Fibroblast of skin of left quadriceps (primary cell): ENCODE measurements at regions not wholly inside any gene's neighbourhood (a gene's known extent, or its start where the extent isn't known, plus 50 kb on each side); places are given as distances from the start of the nearest gene placed in this dataset.
"Not testable (repeated sequence)": the region's sequence is repeated elsewhere in the genome, so short reads cannot be mapped to it uniquely, and the experiment has no call there.

Source experiments
- DNase-seq, 2 experiments: peaks; one replicate each; pipeline ENCODE4 v3.0.0-alpha.2; 2013; ENCODE audit warnings: low read depth in 2 of 2

DNA sequence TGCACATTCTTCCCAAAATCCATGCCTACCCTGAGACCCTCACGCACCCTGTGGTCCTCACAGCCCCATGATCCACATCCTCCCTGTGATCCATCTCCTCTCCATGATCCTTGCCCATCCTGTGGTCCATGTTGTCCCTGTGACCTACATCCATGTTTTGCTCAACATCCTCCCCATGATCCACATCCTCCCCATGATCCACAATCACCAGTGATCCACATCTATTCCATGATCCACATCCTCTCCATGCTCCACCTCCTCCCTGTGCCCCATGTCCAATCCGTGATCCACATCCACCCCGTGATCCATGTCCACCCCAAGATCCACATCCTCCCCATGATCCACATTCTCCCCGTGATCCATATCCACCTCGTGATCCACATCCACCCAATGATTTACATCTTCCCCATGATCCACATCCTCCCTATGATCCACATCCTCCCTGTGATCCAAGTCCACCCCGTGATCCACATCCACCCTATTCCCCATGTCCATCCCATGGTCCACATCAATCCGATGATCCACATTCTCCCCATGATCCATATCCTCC is 281.2 kb downstream of the MYCN start:
- DNase-seq = no peak

DNA sequence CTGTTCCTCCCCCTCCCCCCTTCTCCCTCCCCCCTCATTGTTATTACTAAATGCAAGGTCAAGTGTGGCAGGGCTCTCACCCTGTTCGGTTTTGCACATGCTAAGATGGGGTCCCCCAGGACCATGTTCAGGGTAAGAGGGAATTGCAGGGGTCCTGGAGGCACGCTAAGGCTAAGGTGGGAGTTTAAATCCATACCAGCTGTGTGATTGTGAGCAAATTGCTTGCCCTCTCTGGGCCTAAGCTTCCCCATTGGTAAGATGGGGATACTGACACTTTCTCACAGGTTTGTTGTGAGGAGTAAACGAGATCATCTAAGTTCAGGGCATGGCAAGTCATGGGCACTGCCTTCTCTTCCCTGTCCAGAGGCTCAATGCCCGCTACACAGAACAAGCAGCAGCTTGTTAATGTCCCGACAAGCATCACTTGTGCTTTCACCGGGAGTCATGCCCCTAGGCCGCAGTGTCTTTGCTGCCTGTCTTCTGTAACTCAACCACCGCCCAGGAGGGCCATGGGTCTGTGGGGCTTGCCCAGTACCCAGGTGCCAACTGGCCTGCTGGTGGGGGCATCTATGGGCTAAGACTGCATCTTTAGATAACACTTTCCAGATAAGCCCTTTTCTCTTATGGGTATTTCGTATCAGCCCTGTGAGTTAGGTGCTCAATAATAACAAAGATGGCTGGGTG is 279.1 kb downstream of the MYCN start:
- no peak for DNase-seq

DNA sequence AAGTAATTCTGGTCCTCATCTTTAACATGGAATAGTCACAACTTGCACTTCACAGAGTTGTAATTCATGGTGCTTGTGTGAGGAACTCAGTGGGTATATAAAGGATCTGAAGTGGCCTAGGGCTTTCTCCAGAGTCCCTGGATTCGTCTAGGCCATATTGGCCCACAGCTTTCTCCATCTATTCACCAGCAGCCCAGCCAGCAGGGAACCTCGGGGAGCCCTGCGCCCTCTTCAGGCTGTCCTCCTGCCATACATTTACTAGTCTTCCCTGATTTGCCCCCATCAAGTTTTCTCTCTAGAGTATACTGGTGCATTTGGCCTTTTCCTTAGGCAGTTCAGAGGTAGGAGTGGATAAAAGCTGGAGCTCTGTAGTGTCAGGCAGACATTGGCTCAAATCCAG is 278.3 kb downstream of the MYCN start:
- DNase-seq = no peak

DNA sequence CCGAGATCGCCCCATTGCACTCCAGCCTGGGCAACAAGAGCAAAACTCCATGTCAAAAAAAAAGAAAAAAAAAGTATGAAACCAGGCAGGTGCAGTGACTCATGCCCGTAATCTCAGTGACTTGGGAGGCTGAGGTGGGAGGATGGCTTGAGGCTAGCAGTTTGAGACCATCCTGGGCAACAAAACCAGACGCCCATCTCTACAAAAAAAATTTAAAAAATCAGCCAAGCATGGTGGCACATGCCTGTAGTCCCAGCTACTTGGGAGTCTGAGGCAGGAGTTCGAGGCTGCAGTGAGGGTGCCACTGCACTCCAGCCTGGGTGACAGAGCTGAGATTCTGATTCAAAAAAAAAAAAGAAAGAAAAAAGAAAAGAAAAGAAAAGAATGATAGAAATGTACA is 277.8 kb downstream of the MYCN start:
- no peak for DNase-seq

DNA sequence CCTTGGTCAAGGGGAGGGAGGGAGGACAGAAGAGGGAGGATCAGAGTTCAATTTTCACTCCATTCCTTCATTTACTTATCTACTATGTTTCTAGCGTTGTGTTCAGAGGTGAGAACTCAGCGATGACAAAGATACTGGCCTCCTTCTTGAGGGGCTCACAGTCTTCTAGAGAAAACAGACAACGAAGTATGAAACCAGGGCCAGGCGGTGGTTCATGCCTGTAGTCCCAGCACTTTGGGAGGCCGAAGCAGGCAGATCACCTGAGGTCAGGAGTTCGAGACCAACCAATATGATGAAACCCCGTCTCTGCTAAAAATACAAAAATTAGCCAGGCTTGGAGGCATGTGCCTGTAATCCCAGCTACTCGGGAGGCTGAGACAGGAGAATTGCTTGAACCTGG is 277.4 kb downstream of the MYCN start:
- not testable (repeated sequence) for DNase-seq

DNA sequence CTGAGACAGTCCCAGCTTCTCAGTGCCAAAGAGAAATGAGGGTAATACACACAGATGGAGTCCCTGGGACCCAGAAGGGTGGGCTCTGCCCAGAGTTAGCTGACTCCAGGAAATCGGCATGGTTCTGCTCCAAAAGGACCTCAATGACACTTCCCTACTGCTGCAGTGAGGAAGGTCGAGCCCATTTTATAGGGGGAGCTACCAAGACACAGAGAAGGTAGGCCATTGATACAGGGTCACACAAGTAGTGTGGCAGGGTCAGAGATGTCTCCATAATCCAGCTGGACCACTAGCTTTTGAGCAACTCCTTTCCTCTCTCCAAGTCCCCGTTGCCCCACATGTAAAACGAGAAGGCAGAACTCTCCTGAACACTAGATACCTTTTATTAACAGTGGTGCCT is 276.9 kb downstream of the MYCN start:
- DNase-seq = no peak

DNA sequence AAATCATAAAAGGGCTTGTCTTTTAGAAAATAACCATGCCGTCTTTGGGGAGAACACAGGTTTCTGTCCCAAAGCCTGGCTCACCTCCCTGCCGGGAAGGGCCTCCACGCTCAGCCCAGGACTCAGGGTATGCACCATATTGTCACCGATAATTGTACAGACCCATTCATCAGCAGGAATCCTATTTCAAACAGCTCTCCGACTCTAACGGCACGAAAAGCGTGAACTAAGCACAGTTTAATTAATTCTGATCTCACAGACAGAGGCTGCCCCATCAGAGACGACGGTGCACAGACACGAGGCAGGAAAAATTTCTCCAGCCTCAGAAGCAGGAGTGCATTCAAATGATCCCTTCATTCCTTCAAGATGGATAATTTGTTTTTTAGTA is 276.2 kb downstream of the MYCN start:
- no peak for DNase-seq

DNA sequence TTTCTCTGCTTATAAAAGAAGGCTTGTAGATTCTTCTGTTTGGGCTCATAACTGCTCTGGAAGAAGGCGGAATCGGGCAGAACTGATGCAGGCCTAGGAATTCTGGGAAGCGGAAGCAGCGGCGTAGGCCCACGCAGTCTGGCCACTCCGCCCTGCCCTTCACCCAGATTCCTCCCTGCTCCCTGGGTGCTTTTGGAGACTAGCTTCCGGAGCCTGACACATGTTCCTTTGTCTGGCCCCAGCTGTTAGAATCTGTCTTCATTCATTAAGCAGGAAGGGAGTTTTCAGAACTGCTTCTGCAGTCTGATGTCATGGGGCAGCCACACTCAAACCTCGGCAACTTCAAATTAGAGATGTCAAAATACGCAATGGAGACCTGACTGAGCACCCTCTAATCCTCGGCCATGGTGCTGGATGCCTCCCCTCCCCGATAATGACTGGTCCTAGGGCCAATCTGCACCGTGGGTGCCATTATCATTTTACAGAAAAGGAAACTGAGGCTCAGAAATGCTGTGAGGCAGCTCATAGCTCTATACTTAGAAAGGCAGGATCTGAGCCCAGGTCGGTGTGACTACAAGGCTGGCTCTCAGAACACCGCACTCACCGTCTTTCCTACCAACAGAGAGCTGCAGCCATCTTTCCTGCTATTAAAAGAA is 275.7 kb downstream of the MYCN start:
- DNase-seq = no peak

DNA sequence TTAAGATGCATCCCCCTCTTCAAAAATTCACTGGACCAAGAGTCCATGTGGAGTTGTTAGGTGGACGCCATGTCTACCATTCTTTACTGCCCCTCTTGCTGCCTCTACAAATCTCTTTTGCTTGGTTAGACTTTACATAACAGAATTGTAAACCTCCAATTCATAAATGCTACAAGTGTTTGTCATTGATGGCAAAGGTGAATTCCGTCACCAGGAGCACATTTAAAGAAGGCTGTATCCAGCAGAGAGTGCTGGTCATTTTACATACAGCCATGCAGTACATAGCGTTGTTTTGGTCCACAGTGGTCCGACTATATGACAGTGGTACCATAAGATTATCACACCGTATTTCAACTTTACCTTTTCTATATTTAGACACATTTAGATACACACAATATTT is 274.5 kb downstream of the MYCN start:
- no peak for DNase-seq

DNA sequence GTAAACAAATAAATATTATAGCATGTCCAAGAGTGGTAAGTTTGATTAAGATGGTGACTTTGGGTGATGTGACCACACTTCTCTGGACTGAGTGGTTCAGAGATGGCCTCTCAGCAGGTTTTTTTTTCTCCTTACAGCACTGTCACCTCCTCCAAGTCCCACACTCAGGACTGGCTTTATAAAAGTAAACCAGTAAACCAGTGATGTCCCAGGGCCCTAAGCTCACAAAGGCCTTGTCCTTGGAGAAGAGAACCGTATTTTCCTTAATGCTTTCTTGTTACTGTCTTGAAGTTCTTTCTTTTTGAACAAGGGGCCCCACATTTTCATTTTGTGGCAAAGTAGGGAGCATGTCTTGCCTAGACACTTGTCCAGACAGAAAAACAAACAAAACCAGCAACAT is 274.0 kb downstream of the MYCN start:
- DNase-seq = no peak

DNA sequence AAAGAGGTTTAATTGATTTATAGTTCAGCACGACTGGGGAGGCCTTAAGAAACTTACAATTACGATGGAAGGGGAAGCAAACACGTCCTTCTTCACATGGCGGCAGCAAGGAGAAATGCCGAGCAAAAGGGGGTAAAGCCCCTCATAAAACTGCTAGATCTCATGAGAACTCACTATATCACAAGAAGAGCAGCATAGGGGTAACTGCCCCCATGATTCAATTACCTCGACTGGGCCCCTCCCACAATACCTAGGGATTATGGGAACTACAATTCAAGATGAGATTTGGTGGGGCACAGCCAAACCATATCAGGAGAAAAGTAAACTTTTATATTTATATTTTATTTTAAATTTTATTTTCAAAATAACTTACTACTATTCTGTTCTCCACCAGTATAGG is 272.0 kb downstream of the MYCN start:
- DNase-seq = no peak

DNA sequence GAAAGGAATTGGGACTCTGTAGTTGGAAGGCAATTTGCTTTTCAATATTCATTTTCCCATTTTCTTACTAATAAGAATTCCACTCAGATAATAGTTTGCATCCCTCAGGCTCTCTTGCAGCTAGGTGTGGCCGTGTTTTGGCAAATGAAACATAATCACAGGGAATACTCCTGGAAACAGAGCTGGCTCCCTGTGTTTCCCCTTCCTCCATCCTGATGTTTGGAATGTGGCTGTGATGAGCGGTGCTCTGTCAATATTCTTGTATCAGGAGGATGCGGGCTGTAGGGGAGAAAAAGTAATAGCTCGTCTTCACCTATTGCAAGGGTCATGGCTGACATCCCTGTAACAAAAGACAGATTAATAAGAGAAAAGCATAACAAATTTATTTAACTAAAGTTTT is 271.0 kb downstream of the MYCN start:
- no peak for DNase-seq

DNA sequence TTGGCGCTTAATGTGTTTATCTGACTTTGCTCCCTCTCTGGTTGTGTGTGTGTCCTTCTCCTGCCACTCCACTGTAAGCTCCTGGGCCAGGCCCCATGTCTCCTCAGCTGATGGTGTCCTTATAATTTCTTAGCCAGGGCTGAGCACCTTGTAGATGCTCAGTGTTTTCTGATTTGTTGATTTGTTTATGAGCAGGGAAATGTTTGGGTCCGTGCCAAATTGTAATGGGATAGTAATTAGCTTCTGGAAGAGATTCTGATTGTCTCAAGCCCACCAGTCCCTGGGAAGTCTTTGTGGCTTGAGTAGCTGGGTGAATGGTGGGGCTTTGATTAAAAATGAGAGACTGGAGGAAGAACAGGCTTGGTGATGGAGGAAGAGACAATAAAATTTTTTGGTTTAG is 270.5 kb downstream of the MYCN start:
- no peak for DNase-seq

DNA sequence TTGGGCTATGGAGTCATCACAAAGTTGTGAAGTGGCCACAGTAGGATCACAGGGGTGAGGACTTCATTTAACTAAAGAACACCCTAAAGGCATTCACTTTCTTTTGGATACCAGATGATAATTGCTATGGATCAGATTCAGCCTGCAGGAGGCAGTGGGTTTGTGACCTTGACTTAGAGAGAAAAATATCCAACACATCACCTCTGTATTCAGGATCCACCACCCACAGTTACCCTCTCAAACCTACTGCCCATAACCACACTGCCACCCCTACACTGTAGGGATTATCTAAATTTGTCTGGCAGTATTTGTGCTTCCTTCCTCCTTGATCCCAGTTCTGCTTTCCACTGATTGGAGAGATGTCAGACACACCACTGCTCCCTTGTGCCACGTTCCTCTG is 269.4 kb downstream of the MYCN start:
- DNase-seq = no peak

DNA sequence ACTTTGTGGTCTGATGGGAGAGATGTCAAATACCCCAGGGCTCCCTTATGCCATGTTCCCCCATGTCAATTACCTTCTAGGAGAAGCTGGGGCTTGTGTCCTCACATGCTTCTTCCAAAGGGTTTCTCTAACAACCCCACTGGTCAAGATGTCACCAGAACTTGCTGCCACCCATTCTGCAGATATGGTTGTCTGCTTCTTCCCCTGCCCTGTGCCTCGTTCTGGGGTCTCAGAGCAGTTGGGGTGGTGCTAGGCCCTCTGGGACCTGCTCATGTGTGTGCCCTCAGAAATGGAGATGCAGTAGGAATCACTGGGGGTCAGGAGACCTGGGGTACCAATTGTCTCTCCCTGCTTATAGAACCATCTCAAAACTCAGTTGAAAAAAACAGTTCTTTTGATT is 268.6 kb downstream of the MYCN start:
- no peak for DNase-seq

DNA sequence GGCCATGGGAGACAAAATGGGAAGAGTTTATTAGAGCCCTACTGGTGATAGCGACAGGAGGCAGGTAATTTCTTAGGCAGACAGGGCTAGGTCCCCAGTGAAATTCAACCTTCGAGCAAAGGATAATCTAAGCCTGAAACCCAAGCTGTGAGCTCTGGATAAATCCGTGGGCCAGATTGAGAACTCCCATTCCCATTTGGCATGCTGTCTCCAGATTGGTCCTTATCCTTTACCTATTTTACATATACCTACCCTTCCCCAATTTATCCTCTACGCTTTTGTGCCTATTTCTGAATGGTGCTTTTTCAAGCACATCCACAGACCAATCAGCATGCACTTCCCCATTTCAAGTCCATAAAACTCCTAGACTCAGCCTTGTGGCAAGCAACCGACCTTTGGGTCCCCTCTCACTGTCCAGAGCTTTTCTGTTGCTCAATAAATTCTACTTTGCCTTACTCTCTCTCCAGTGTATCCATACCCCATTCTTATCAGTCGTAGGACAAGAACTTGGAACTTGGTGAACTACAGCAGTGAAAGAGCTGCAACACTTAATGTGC is 268.0 kb downstream of the MYCN start:
- DNase-seq = no peak

DNA sequence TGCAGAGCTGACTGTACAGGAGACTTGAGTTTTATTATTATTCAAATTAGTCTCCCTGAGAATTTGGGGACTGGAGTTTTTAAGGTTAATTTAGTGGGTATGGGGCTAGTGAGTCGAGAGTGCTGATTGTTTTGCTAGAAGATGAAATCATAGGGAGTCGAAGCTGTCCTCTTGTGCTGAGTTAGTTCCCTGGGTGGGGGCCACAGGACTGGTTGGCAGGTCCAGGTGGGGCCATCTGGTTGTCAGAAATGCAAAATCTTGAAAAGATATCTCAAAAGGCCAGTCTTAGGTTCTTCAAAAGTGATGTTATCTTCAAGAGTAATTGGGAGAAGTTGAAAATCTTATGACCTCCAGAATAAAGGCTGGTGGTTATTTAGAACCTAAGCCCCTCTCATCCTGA is 267.3 kb downstream of the MYCN start:
- DNase-seq = no peak

DNA sequence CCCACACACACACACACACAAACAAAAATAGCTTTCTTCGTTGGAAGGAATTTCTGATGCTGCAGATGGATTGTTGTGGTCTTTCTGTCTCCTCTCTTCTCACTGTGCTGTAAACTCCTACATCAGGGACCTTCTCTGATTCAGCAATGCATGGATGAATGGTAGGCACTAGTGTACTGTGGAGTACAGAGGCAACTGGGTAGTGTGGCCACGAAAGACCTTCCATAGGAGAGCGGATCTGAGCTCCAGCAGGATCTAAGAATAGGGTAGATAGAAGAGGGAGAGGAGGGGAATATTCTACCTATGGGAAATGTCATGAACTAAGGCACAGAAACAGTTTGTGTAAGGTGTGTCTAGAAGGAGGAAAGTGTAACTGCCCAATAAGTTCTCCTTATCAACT is 266.8 kb downstream of the MYCN start:
- no peak for DNase-seq

DNA sequence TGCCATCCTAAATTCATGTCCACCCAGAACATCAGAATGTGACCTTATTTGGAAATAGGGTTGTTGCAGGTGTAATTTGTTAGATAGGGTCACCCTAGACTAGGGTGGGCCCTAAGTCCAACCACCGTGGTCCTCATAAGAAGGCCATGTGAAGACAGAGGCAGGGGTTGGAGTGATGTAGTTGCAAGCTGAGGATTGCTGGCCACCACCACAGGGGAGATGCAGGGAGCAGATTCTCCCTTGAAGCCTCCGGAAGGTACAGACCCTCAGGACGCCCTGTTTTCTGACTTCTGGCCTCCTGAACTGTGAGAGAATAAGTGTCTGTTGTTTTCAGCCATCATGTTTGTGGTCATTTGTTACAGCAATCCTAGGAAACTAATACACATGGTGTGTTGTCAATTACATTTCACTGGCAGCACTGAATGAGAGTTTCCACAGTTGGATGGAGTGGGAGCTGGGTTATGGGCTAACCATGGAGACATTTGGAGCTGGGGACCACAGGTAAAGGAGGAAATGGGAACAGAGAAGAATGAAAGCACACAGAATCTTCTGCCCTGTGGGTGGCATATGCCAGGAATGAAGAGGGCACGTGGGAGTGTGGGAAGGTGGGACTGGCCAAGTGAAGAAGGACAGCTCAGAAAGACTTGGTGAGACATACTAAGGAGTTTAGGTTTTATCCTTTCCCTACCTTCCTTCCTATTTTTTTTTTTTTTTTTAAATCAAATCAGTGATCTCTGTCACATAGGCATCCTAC is 266.0 kb downstream of the MYCN start:
- no peak for DNase-seq

DNA sequence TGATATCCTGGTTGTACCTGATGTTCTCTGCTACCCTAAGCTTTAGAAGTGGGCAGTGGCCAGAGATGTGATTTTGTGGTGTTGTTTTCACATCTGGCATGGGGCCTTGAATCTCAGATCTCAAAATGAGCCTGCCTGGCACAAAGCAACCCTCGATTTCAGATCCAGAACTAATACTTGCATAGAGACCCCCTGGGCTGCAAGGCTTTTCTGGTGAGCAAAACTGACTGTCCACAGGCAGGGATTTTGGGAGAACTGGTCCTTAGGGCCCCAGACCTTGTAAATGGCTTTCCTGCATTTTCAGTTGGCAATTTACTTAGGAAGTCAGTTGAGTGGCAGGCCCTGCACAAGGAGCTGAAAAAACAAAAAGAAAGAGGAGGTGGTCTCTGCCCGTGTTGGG is 265.3 kb downstream of the MYCN start:
- no peak for DNase-seq

DNA sequence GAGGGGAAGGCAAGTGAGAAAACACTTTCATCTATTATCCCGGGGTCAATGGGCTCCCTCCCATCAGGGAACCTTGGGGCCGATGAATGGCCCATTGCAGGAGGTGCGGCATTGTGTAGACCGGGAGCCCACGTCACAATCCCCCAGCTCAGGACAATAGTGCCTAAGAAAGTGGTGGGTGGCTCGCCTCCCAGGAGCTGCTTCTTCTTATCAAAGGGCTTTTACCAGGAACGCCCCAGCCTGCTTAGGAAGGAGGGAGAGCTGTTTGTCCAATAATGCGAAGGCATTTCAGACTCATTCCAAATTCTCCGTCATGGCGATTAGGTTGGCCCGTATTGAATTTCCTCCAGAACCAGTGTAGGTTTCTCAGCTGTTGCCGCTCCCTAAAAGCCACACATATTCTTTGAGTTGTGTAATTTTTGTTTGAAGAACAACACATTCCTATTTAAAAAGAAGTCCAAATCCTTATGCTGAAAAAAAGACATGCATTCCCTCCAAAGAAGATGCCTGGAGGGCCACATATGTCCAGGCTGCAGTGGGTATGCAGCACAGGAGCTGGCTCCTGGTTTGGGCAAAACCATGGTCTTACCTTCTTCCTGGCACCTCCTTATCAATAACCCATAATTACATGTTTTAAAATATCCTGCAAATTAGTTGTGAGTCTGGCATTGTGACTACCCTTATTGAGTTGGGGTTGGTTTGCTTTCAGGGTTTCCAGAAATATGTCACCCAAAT is 264.7 kb downstream of the MYCN start:
- no peak for DNase-seq

DNA sequence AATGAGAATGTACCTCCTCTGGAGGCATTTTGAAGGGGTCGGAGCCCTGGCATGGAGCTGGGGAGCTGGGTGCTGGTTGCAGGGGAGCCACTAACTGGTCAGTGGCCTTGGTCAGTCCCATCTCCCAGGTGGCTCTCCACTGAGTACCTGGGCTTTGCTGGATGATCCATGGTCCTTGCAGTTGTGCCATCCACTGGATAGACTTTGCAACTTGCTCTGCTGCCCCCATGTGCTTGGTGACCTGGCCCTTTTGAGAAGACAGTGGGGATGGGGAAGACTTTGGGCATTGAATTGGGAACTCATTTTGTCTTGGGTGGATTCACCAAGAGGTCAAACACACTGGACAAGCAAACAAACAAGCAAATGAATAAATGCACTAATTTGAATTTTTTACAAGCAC is 263.9 kb downstream of the MYCN start:
- DNase-seq = no peak
